Progenitor cell of endocrine pancreas (in vitro differentiated cells): ENCODE measurements at regions not wholly inside any gene's neighbourhood (a gene's known extent, or its start where the extent isn't known, plus 50 kb on each side); places are given as distances from the start of the nearest gene placed in this dataset.
"Not testable (repeated sequence)": the region's sequence is repeated elsewhere in the genome, so short reads cannot be mapped to it uniquely, and the experiment has no call there.

Experiments
- DNase-seq: peaks from one replicate; pipeline ENCODE4 v3.0.0; 2021; ENCODE audit warnings: low spot score; ENCODE audit not compliant: unreplicated experiment
- H3K27ac Mint-ChIP-seq: 2 replicates; pipeline ENCODE4 v1.8.0; 2021; ENCODE audit warnings: mild to moderate bottlenecking, moderate library complexity, mixed read lengths
- H3K27me3 Mint-ChIP-seq: 2 replicates; pipeline ENCODE4 v1.8.0; 2021; ENCODE audit warnings: mixed read lengths
- H3K36me3 Mint-ChIP-seq: 2 replicates; pipeline ENCODE4 v1.8.0; 2022; ENCODE audit warnings: mixed read lengths; ENCODE audit not compliant: insufficient read depth
- H3K4me1 Mint-ChIP-seq: 2 replicates; pipeline ENCODE4 v1.8.0; 2021; ENCODE audit warnings: low read depth, mixed read lengths
- H3K4me3 Mint-ChIP-seq: 2 replicates; pipeline ENCODE4 v1.8.0; 2021; ENCODE audit warnings: low read depth, mild to moderate bottlenecking, moderate library complexity, mixed read lengths
- H3K9me3 Mint-ChIP-seq: 2 replicates; pipeline ENCODE4 v1.8.0; 2021; ENCODE audit warnings: low read depth, mixed read lengths
- TF ChIP-seq, protein P1 (sequence below): fragments of 200-600 bp; sonication (generic); IDR thresholded peaks from one replicate; pipeline ENCODE4 v1.5.0; 2021; ENCODE audit warnings: antibody characterized with exemption, mild to moderate bottlenecking; ENCODE audit not compliant: unreplicated experiment

DNA sequence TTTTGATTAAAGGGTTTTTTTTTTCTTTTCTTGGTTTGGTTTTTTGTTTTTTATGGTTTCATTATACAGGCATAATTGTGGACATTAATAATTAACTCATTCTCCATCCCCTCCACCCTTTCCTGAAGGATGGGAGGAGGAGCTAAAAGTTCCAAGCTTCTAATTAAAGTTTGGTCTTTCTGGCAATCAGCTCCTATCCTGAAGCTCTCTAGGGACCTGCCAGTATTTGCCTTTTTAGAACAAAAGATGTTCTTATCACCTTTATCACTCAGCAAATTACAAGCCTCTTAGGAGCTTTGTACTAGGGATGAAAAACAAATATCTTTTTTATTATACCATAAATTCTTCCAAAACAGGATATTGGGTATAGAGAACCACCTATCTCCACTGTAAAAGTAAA is 589.8 kb downstream of the PDHA2 start:
- Mint-ChIP-seq H3K27me3 (no peaks in the 10 kb centered on the region), H3K4me3 (no peak overlapping the region), H3K36me3 (no peaks in the 10 kb centered on the region), H3K27ac (no peak overlapping the region), H3K4me1 (no peaks in the 10 kb centered on the region), H3K9me3 (peaks cover 8% of the 10 kb centered on the region)
- TF ChIP-seq, protein P1, sequence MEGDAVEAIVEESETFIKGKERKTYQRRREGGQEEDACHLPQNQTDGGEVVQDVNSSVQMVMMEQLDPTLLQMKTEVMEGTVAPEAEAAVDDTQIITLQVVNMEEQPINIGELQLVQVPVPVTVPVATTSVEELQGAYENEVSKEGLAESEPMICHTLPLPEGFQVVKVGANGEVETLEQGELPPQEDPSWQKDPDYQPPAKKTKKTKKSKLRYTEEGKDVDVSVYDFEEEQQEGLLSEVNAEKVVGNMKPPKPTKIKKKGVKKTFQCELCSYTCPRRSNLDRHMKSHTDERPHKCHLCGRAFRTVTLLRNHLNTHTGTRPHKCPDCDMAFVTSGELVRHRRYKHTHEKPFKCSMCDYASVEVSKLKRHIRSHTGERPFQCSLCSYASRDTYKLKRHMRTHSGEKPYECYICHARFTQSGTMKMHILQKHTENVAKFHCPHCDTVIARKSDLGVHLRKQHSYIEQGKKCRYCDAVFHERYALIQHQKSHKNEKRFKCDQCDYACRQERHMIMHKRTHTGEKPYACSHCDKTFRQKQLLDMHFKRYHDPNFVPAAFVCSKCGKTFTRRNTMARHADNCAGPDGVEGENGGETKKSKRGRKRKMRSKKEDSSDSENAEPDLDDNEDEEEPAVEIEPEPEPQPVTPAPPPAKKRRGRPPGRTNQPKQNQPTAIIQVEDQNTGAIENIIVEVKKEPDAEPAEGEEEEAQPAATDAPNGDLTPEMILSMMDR, result no peak
- no peak for DNase-seq

DNA sequence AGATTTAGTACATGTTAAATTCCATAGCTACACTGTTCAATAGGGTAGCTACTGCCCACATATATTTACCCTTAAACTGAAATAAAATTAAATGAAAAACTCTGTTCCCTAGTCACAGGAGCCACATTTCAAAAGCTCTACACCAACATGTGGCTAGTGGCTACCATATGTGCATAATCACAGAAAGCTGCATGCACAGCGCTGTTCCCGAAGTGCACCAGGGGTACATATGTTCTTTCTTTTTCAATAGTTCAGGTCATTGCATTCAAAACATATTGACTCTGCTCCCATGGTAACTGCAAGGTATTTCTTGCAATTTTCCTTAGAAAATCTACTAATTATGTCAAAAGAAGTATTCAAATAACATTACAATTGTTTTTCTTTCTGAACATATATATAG is 591.2 kb downstream of the PDHA2 start:
- Mint-ChIP-seq H3K4me3 (no peak overlapping the region), H3K27ac (no peak overlapping the region), H3K4me1 (no peaks in the 10 kb centered on the region), H3K9me3 (no peaks in the 10 kb centered on the region), H3K27me3 (no peaks in the 10 kb centered on the region), H3K36me3 (no peaks in the 10 kb centered on the region)
- TF ChIP-seq, protein P1, result no peak
- DNase-seq, result no peak

DNA sequence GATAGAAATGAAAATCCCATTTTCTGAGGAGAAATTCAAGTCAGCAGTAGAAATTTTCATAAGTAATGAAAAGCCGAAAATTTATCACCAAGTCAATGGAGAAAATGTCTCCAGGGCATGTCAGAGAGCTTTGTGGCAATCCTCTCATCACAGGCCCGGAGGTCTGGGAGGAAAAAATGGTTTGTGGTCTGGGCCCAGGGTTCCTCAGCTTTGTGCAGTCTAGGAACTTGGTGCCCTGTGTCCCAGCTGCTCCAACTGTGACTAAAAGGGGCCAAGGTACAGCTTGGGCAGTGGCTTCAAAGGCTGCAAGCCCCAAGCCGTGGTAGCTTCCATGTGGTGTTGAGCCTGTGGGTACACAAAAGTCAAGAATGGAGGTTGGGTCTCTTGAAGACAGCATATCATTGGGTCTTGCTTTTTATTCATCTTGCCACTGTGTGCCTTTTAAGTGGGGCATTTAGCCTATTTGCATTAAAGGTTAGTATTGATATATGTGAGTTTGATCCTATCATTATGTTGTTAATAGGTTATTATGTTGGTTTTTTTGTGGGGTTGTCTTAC is 608.5 kb downstream of the PDHA2 start:
- Mint-ChIP-seq H3K4me1 (peaks cover 2% of the 10 kb centered on the region), H3K4me3 (no peak overlapping the region), H3K9me3 (peaks cover 46% of the 10 kb centered on the region), H3K36me3 (peaks cover 11% of the 10 kb centered on the region), H3K27ac (no peak overlapping the region), H3K27me3 (peaks cover 7% of the 10 kb centered on the region)
- DNase-seq, result no peak
- TF ChIP-seq, protein P1, result no peak

DNA sequence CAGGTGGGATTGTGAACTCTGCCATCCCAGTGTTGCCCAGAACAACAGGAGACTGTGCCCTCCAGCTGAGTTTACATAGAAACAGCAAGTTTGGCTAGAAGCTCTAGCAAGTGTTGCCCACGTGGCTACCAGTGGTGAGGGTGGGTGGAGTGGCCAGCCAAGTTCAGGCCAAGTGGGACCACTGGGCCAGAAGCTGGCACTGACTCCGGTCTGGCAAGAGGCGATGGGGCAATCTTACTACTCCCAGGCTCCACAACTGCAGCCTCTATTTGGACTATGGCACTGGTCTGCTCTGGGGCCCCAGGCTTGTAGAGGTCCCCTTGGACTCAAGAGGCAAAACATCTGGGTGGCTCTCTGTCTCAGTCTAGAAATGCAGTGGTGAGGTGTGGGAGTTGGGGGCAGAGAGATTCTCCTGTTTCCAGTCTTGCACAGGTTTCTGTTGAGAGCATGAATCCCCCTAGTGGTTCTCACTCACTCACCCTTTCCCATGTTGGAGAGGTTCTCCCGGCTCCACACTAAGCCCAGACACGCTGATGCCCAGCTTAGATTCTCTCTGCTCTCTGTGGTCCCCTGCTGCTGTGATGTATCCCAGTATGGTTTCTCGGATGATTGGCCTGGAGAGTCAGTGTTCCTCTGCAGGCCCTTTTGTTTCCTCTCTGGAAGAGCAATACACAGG is 615.3 kb downstream of the PDHA2 start:
- no peak for DNase-seq
- TF ChIP-seq, protein P1, result no peak
- H3K9me3 Mint-ChIP-seq, result peaks cover 10% of the 10 kb centered on the region
- H3K4me3 Mint-ChIP-seq, result no peak overlapping the region
- H3K27me3 Mint-ChIP-seq, result no peaks in the 10 kb centered on the region
- no peak overlapping the region for H3K27ac Mint-ChIP-seq
- no peaks in the 10 kb centered on the region for H3K36me3 Mint-ChIP-seq
- no peaks in the 10 kb centered on the region for H3K4me1 Mint-ChIP-seq

DNA sequence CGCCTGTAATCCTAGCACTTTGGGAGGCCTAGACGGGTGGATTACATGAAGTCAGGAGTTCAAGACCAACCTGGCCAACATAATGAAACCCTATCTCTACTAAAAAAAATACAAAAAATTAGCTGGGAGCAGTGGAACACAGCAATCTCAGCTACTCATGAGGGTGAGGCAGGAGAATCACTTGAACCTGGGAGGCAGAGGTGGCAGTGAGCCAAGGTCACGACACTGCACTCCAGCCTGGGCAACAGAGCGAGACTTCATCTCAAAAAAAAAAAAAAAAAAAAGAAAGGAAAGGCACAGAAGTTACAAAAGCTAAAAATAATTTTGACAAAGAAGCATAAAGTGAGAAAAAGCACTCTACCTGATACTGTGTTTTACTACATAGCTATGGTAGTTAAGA is 618.1 kb downstream of the PDHA2 start:
- H3K4me1 Mint-ChIP-seq, H3K4me3 Mint-ChIP-seq, H3K36me3 Mint-ChIP-seq, H3K27me3 Mint-ChIP-seq, H3K9me3 Mint-ChIP-seq, DNase-seq, H3K27ac Mint-ChIP-seq: not testable (repeated sequence)

DNA sequence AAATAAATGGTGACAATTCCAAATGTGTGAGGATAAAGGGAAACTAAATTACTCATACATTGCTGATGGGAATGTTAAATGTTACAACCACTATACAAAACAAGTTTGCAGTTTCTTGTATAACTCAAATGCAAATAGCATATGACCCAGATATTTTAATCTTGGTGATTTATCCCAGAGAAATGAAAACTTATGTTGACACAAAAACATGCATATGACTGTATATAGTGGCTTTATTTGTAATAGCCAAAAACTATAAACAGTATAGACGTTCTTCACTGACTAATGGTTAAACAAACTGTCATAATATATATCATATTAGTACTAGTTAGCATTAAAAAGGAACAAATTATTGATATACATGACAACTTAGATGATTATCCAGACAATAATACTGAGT is 619.2 kb downstream of the PDHA2 start:
- H3K27me3 Mint-ChIP-seq, result no peaks in the 10 kb centered on the region

More for the DNA sequence above, 619.2 kb downstream of the PDHA2 start:
- no peaks in the 10 kb centered on the region for H3K4me1 Mint-ChIP-seq
- TF ChIP-seq, protein P1, result no peak
- DNase-seq, result no peak
- H3K27ac Mint-ChIP-seq, result no peak overlapping the region
- no peak overlapping the region for H3K4me3 Mint-ChIP-seq
- no peaks in the 10 kb centered on the region for H3K36me3 Mint-ChIP-seq
- H3K9me3 Mint-ChIP-seq, result no peaks in the 10 kb centered on the region
